KG1 (cell line): ENCODE measurements at regions not wholly inside any gene's neighbourhood (a gene's known extent, or its start where the extent isn't known, plus 50 kb on each side); places are given as distances from the start of the nearest gene placed in this dataset.

Experiments
- DNase-seq: peaks from one replicate; lab custom pipeline; 2025; lab: John Stamatoyannopoulos, UW

GRCh38 chr10:60998932-60999331, 54.9 kb upstream of the RHOBTB1 start:
- DNase-seq, result no peak

- no peak for DNase-seq
Measured at GRCh38 chr10:60994128-60994527, 50.1 kb upstream of the RHOBTB1 start.
